Fibroblast of lung (primary cell): ENCODE measurements at regions not wholly inside any gene's neighbourhood (a gene's known extent, or its start where the extent isn't known, plus 50 kb on each side); places are given as distances from the start of the nearest gene placed in this dataset.
"Not testable (repeated sequence)": the region's sequence is repeated elsewhere in the genome, so short reads cannot be mapped to it uniquely, and the experiment has no call there.

Experiments
- DNase-seq, 2 donors: peaks; one replicate each; pipeline versions ENCODE4 v3.0.0 to v3.0.0-alpha.2; 2010; ENCODE audit warnings: low read depth in 2 of 2
- H2AFZ ChIP-seq: 2 replicates; pipeline ENCODE4 v1.5.1; 2012; ENCODE audit warnings: low read length, control low read depth, inconsistent platforms
- H3K27ac ChIP-seq: 2 replicates; pipeline ENCODE4 v1.5.1; 2011; ENCODE audit warnings: low read length, control low read depth; ENCODE audit not compliant: insufficient read depth
- H3K27me3 ChIP-seq: 2 replicates; pipeline ENCODE4 v1.5.1; 2011; ENCODE audit warnings: mild to moderate bottlenecking, low read length; ENCODE audit not compliant: control insufficient read depth, insufficient read depth
- H3K36me3 ChIP-seq: 2 replicates; pipeline ENCODE4 v1.5.1; 2011; ENCODE audit warnings: low read length; ENCODE audit not compliant: control insufficient read depth, insufficient read depth
- H3K4me1 ChIP-seq: 2 replicates; pipeline ENCODE4 v1.5.1; 2011; ENCODE audit warnings: low read length; ENCODE audit not compliant: control insufficient read depth, insufficient read depth; ENCODE audit errors: extremely low read depth
- H3K4me2 ChIP-seq: 2 replicates; pipeline ENCODE4 v1.5.1; 2011; ENCODE audit warnings: low read length, control low read depth; ENCODE audit not compliant: insufficient read depth; ENCODE audit errors: extremely low read depth
- H3K4me3 ChIP-seq, 4 experiments: fragments of 200-600 bp in 1 of 4; sonication (generic) in 1 of 4; replicated peaks in 1 of 4; 2 replicates each; pipeline ENCODE4 v1.5.1; 2011 to 2016; ENCODE audit warnings: low read length in 4 of 4, low read depth in 3 of 4, mild to moderate bottlenecking in 3 of 4, control low read depth in 2 of 4, inconsistent platforms in 1 of 4, mixed read lengths in 1 of 4; ENCODE audit not compliant: insufficient read depth in 1 of 4; ENCODE audit errors: control extremely low read depth in 1 of 4
- H3K79me2 ChIP-seq: 2 replicates; pipeline ENCODE4 v1.5.1; 2012; ENCODE audit warnings: mild to moderate bottlenecking, low read length, inconsistent platforms; ENCODE audit not compliant: control insufficient read depth, insufficient read depth
- H3K9ac ChIP-seq: 2 replicates; pipeline ENCODE4 v1.5.1; 2011; ENCODE audit warnings: mild to moderate bottlenecking, low read length, control low read depth; ENCODE audit not compliant: insufficient read depth
- H3K9me3 ChIP-seq: 2 replicates; pipeline ENCODE4 v1.5.1; 2012; ENCODE audit warnings: low read depth, low read length; ENCODE audit not compliant: control insufficient read depth, insufficient read depth
- H4K20me1 ChIP-seq: 2 replicates; pipeline ENCODE4 v1.5.1; 2011; ENCODE audit warnings: low read length; ENCODE audit not compliant: control insufficient read depth, insufficient read depth; ENCODE audit errors: extremely low read depth
- EZH2 ChIP-seq: IDR thresholded peaks from 2 replicates; pipeline ENCODE4 v1.5.1; 2012; ENCODE audit warnings: low read length, control low read depth, mild to moderate bottlenecking; ENCODE audit errors: missing control alignments
- TF ChIP-seq, protein P1 (sequence below), 2 donors: IDR thresholded peaks in 1 of 2; conservative IDR thresholded peaks in 1 of 2; 1 replicate in 1 of 2; 2 replicates in 1 of 2; pipeline ENCODE4 v1.5.1; 2011 to 2012; ENCODE audit warnings: low read length in 2 of 2, control low read depth in 1 of 2, inconsistent platforms in 1 of 2, low read depth in 1 of 2, mild to moderate bottlenecking in 1 of 2

DNA sequence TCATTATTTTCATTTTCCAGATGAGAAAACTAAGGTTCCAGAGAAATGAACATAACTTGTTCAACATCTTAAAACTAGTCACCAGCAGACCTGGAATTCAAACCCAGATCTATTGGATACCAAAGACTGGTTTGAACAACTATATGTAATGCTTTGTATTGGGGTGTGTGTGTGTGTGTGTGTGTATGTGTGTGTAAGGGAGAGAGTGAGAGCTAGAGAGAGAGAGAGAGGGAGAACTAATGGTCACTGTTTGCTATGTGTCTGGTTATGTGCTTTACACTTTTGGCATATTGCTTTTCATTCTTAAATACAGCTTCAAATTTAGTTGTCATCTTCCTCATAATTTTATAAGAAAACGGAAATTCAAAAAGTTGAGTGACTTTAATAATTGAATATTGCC, 134.7 kb upstream of the ZNF217 start:
- H3K9me3 ChIP-seq, result no peaks in the 10 kb centered on the region
- no peak overlapping the region for H2AFZ ChIP-seq
- no peaks in the 10 kb centered on the region for H3K36me3 ChIP-seq
- H3K27me3 ChIP-seq, result no peaks in the 10 kb centered on the region
- no peak overlapping the region for H3K4me2 ChIP-seq
- no peak overlapping the region for H3K27ac ChIP-seq
- H3K9ac ChIP-seq, result no peak overlapping the region
- no peak for DNase-seq
- no peaks in the 10 kb centered on the region for H3K79me2 ChIP-seq
- no peak for TF ChIP-seq EZH2
- TF ChIP-seq, protein P1, sequence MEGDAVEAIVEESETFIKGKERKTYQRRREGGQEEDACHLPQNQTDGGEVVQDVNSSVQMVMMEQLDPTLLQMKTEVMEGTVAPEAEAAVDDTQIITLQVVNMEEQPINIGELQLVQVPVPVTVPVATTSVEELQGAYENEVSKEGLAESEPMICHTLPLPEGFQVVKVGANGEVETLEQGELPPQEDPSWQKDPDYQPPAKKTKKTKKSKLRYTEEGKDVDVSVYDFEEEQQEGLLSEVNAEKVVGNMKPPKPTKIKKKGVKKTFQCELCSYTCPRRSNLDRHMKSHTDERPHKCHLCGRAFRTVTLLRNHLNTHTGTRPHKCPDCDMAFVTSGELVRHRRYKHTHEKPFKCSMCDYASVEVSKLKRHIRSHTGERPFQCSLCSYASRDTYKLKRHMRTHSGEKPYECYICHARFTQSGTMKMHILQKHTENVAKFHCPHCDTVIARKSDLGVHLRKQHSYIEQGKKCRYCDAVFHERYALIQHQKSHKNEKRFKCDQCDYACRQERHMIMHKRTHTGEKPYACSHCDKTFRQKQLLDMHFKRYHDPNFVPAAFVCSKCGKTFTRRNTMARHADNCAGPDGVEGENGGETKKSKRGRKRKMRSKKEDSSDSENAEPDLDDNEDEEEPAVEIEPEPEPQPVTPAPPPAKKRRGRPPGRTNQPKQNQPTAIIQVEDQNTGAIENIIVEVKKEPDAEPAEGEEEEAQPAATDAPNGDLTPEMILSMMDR (conservative IDR thresholded peaks at IDR 0.05 in 1 of 2, IDR thresholded peaks at IDR 0.05 in 1 of 2; ENCODE audit: low read depth in 1 of 2, low read length in 2 of 2), result no peak
- no peaks in the 10 kb centered on the region for H4K20me1 ChIP-seq
- H3K4me1 ChIP-seq, result no peaks in the 10 kb centered on the region
- no peak overlapping the region for H3K4me3 ChIP-seq

DNA sequence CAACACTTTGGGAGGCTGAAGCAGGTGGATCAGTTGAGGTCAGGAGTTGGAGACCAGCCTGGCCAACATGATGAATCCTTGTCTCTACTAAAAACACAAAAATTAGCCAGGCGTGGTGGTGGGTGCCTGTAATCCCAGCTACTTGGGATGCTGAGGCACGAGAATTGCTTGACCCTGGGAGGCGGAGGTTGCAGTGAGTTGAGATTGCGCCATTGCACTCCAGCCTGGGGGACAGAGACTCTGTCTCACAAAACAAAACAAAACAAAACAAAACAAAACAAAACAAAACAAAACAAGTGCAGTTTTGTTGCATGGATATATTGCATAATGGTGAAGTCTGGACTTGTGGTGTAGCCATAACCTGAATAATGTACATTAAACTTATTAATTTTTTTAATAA, 133.6 kb upstream of the ZNF217 start:
- not testable (repeated sequence) for H3K4me2 ChIP-seq, H3K27ac ChIP-seq, H3K4me3 ChIP-seq, H3K27me3 ChIP-seq, H3K36me3 ChIP-seq, H3K79me2 ChIP-seq, H3K4me1 ChIP-seq, H3K9me3 ChIP-seq, H4K20me1 ChIP-seq, H3K9ac ChIP-seq, DNase-seq, H2AFZ ChIP-seq

DNA sequence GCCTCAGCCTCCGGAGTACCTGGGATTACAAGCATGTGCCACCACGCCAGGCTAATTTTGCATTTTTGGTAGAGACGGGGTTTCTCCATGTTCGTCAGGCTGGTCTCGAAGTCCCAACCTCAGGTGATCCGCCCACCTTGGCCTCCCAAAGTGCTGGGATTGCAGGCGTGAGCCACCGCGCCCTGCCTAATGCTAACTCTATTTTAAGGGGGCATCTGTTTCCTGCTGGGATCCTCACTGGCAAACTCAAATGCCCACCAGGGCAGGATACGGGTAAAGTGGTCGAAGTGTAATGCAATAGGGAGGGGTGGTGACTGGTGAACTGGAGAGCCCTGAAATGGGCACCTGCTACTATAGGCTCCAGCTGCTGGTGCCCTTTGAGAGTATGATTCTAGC, 131.9 kb upstream of the ZNF217 start:
- Histone ChIP-seq H2AFZ (no peak overlapping the region), H3K4me1 (no peaks in the 10 kb centered on the region), H3K36me3 (no peaks in the 10 kb centered on the region), H3K27me3 (no peaks in the 10 kb centered on the region), H3K4me2 (no peak overlapping the region), H3K4me3 (no peak overlapping the region), H3K9me3 (no peaks in the 10 kb centered on the region), H3K27ac (no peak overlapping the region), H3K79me2 (no peaks in the 10 kb centered on the region), H3K9ac (no peak overlapping the region), H4K20me1 (no peaks in the 10 kb centered on the region)
- DNase-seq, result no peak
- TF ChIP-seq, protein P1 (conservative IDR thresholded peaks at IDR 0.05 in 1 of 2, IDR thresholded peaks at IDR 0.05 in 1 of 2; ENCODE audit: low read depth in 1 of 2, low read length in 2 of 2), result no peak
- TF ChIP-seq EZH2, result no peak

DNA sequence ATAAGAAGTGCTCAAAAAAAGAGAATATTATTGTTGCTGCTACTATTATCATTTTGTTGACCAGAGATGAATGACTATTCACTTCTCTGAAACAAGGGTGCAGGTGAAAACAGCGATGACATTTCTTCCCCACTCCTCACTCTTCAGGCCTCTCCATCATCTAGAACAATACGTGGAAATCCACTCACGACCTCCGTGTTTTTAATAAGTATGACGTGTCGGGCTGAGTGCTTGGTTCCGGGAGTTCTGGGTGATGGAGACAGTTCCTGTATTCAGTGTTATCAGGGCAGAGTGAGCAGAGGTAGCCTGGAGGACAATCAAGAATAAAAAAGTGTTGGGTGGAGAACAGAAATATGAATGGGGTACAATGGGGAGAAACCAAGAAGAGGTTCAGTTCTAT, 130.0 kb upstream of the ZNF217 start:
- H3K9ac ChIP-seq, result no peak overlapping the region
- no peaks in the 10 kb centered on the region for H3K36me3 ChIP-seq
- no peaks in the 10 kb centered on the region for H4K20me1 ChIP-seq
- no peaks in the 10 kb centered on the region for H3K9me3 ChIP-seq
- no peak for DNase-seq
- no peaks in the 10 kb centered on the region for H3K27me3 ChIP-seq
- TF ChIP-seq, protein P1 (conservative IDR thresholded peaks at IDR 0.05 in 1 of 2, IDR thresholded peaks at IDR 0.05 in 1 of 2; ENCODE audit: low read depth in 1 of 2, low read length in 2 of 2), result no peak
- TF ChIP-seq EZH2, result no peak
- H3K27ac ChIP-seq, result no peak overlapping the region
- H3K4me1 ChIP-seq, result no peaks in the 10 kb centered on the region
- no peaks in the 10 kb centered on the region for H3K79me2 ChIP-seq
- no peak overlapping the region for H3K4me3 ChIP-seq
- no peak overlapping the region for H2AFZ ChIP-seq
- no peak overlapping the region for H3K4me2 ChIP-seq
